ENCODE measurements at regions not wholly inside any gene's neighbourhood (a gene's known extent, or its start where the extent isn't known, plus 50 kb on each side); places are given as distances from the start of the nearest gene placed in this dataset.

- Histone ChIP-seq H3K9me1 (ENCODE audit: control insufficient read depth, extremely low read depth, insufficient read depth, low read length) (no peaks in the 10 kb centered on the region), H3K27ac (ENCODE audit: control insufficient read depth, insufficient read depth, low read length) (no peak overlapping the region), H3K4me2 (ENCODE audit: control insufficient read depth, extremely low read depth, insufficient read depth, low read depth, low read length) (no peak overlapping the region), H3K79me2 (ENCODE audit: control insufficient read depth, insufficient read depth, low read length) (no peaks in the 10 kb centered on the region), H4K20me1 (ENCODE audit: control insufficient read depth, extremely low read depth, insufficient read depth, low read length) (no peaks in the 10 kb centered on the region), H2AFZ (ENCODE audit: control insufficient read depth, low read length) (no peak overlapping the region), H3K27me3 (ENCODE audit: control insufficient read depth, extremely low read depth, insufficient read depth, low read length) (no peaks in the 10 kb centered on the region), H3K4me1 (ENCODE audit: control insufficient read depth, extremely low read depth, insufficient read depth, low read length) (no peaks in the 10 kb centered on the region), H3K9me3 (ENCODE audit: control insufficient read depth, low read depth, low read length) (no peaks in the 10 kb centered on the region), H3K4me3 (ENCODE audit: control insufficient read depth in 2 of 3, extremely low read depth in 1 of 3, insufficient read depth in 2 of 3, low read depth in 1 of 3, low read length in 3 of 3) (no peak overlapping the region), H3K36me3 (ENCODE audit: control insufficient read depth in 2 of 2, extremely low read depth in 1 of 2, insufficient read depth in 2 of 2, low read length in 2 of 2) (no peaks in the 10 kb centered on the region), H3K9ac (ENCODE audit: control insufficient read depth, extremely low read depth, insufficient read depth, low read length) (no peak overlapping the region)
- DNase-seq (ENCODE audit: low read depth, low spot score) (no peak), FAIRE-seq (no peak)
- dilution Hi-C loops (cut with MboI; ENCODE audit: extremely low pct_ligation_motif_present, low sequenced_read_pairs): no loop called here
- TF ChIP-seq, protein P1, sequence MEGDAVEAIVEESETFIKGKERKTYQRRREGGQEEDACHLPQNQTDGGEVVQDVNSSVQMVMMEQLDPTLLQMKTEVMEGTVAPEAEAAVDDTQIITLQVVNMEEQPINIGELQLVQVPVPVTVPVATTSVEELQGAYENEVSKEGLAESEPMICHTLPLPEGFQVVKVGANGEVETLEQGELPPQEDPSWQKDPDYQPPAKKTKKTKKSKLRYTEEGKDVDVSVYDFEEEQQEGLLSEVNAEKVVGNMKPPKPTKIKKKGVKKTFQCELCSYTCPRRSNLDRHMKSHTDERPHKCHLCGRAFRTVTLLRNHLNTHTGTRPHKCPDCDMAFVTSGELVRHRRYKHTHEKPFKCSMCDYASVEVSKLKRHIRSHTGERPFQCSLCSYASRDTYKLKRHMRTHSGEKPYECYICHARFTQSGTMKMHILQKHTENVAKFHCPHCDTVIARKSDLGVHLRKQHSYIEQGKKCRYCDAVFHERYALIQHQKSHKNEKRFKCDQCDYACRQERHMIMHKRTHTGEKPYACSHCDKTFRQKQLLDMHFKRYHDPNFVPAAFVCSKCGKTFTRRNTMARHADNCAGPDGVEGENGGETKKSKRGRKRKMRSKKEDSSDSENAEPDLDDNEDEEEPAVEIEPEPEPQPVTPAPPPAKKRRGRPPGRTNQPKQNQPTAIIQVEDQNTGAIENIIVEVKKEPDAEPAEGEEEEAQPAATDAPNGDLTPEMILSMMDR (optimal IDR thresholded peaks at IDR 0.05 in 1 of 3, IDR thresholded peaks at IDR 0.05 in 1 of 3, conservative IDR thresholded peaks at IDR 0.05 in 1 of 3; ENCODE audit: extremely low read depth in 1 of 3, insufficient read depth in 2 of 3, low read length in 3 of 3): no peak
- TF ChIP-seq EZH2 (IDR thresholded peaks at IDR 0.05; ENCODE audit: low read length): no peak
Measured at GRCh38 chr16:64312292-64312691, 809.6 kb downstream of the CDH11 start.

DNA sequence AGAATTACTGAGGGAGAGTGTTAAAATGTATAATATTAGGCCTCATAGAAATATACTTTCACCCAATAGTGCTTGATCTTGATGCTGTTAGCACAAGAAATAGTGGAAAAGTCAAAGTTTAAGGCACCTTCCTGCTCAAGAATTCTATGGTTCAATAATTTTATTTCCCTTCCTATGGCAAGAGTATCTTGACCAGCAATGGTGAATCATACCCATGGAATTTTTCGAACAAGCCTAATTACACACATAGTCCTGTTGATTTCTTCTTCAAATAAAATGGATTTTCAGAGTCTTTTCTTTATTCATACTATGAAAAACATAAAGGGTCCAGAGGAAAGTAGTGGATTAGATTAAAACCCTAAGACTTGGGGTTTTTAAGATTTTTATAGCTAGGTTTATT lies 810.6 kb downstream of the CDH11 start:
- H3K27ac ChIP-seq (ENCODE audit: control insufficient read depth, insufficient read depth, low read length): no peak overlapping the region
- no peak overlapping the region for H3K9ac ChIP-seq (ENCODE audit: control insufficient read depth, extremely low read depth, insufficient read depth, low read length)
- dilution Hi-C loops (cut with MboI; ENCODE audit: extremely low pct_ligation_motif_present, low sequenced_read_pairs): no loop called here
- no peaks in the 10 kb centered on the region for H3K79me2 ChIP-seq (ENCODE audit: control insufficient read depth, insufficient read depth, low read length)
- H3K4me3 ChIP-seq (ENCODE audit: control insufficient read depth in 2 of 3, extremely low read depth in 1 of 3, insufficient read depth in 2 of 3, low read depth in 1 of 3, low read length in 3 of 3): no peak overlapping the region
- H2AFZ ChIP-seq (ENCODE audit: control insufficient read depth, low read length): no peak overlapping the region
- DNase-seq (ENCODE audit: low read depth, low spot score) (no peak), FAIRE-seq (no peak)
- H3K27me3 ChIP-seq (ENCODE audit: control insufficient read depth, extremely low read depth, insufficient read depth, low read length): no peaks in the 10 kb centered on the region
- no peaks in the 10 kb centered on the region for H4K20me1 ChIP-seq (ENCODE audit: control insufficient read depth, extremely low read depth, insufficient read depth, low read length)
- H3K9me3 ChIP-seq (ENCODE audit: control insufficient read depth, low read depth, low read length): no peaks in the 10 kb centered on the region
- H3K36me3 ChIP-seq (ENCODE audit: control insufficient read depth in 2 of 2, extremely low read depth in 1 of 2, insufficient read depth in 2 of 2, low read length in 2 of 2): no peaks in the 10 kb centered on the region
- TF ChIP-seq EZH2 (IDR thresholded peaks at IDR 0.05; ENCODE audit: low read length): no peak
- TF ChIP-seq, protein P1 (optimal IDR thresholded peaks at IDR 0.05 in 1 of 3, IDR thresholded peaks at IDR 0.05 in 1 of 3, conservative IDR thresholded peaks at IDR 0.05 in 1 of 3; ENCODE audit: extremely low read depth in 1 of 3, insufficient read depth in 2 of 3, low read length in 3 of 3): no peak
- H3K9me1 ChIP-seq (ENCODE audit: control insufficient read depth, extremely low read depth, insufficient read depth, low read length): no peaks in the 10 kb centered on the region
- H3K4me2 ChIP-seq (ENCODE audit: control insufficient read depth, extremely low read depth, insufficient read depth, low read depth, low read length): no peak overlapping the region
- no peaks in the 10 kb centered on the region for H3K4me1 ChIP-seq (ENCODE audit: control insufficient read depth, extremely low read depth, insufficient read depth, low read length)

Data from keratinocyte (primary cell).